Glomerular visceral epithelial cell (primary cell): ENCODE measurements at regions not wholly inside any gene's neighbourhood (a gene's known extent, or its start where the extent isn't known, plus 50 kb on each side); places are given as distances from the start of the nearest gene placed in this dataset.

ENCODE experiments used
- DNase-seq: peaks from one replicate; pipeline ENCODE4 v3.0.0-alpha.2; 2016; ENCODE audit errors: extremely low spot score

DNA sequence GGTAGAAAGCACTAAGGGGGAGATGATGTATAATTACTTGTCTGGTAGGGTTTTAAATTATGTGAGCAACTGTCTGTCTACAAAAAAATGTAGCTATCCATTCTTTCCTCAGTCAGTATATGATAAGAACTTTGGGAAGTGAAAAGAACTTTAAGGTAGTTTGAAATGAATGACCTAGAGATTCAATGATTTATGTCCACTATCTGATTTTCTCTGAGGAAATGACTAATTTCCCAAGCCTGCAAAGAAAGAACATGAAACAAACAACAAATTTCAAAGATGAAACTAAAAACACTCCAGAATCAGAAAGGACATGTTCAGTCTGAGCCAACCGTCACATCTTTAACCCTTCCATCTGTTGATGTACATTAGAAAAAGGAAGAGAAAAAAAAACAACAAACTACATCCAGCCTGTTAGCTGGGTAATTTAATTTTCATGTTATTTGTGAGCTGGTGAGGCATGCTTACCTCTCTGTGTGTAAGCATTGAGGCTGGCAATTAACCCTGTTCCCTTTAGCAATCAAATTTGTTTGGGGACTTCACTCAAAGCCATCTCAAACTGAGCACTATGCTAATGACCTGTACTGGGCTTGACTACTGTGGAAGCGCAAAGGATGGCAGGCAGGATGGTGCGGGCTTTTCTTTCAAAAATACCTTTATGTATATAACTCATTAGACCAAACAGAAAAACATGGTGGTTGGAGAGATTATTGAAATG, 220.1 kb downstream of the TUSC7 start:
- DNase-seq = no peak

DNA sequence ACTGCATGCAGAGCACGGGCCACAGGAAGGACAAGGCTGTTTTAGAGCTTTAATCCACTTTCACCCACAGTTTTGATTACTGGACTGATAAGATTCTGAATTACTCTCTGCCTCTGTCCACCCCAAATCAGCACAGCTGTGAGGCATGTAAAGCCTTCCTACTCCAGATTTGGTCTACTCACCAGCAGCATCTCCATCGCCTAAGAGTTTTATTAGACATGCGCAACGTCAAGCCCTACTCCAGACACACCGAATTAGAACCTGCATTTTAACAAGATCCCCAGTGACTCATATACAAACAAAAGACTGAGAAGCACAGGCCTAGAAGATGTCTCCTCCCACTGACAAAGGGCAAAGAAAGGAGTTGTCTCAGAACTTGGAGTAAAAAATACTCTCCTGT, 221.2 kb downstream of the TUSC7 start:
- DNase-seq = no peak

DNA sequence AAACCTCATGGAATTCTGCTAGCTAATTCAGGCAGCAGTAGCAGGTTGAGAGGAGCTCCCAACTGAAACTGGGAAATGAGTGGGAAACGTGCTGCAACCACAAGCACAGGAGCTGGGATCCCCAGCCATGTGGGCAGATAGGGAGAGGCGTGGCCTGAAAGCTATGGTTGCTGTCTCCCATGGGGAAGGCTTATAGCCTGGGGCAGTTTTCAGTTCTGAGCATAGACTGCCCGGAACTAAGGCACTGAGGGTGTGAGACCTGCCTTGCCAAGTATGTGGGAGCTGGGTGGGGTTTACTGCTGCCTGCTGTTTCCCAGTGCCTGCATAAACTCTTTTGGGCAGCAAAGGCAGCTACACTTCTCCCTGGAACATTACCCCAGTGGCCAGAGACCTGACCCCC, 229.5 kb downstream of the TUSC7 start:
- no peak for DNase-seq

DNA sequence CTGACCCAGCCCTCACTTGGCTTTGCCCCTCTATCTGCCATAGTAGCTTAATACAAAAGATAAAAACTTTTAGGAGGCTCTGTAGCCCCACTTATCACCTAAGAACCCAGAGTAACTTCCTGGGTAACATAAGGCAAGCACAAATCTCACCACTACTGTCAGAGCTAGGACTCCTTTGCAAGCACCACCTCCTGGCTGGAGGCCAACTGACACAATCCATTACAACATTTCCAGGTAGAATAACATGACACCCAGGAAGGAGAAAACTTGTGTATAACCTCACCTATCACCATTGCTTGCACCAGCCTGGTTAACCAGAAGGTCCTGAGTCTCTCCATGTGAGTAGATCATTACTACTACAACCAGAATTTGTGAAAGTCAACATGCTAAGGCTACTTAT, 230.0 kb downstream of the TUSC7 start:
- no peak for DNase-seq

DNA sequence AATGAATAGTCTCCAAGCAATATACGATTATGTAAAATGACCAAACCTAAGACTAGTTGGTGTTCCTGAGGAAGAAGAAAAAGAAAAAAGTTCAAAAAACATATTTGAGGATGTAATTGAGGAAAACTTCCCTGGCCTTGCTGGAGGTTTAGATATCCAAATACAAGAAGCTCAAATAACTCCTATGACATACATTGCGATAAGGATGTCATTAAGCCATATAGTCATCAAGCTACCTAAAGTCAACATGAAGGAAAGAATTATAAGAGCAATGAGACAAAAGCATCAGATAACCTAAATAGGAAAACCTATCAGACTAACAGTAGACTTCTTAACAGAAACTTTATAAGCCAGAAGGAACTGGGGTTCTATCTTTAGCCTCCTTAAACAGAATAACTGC, 231.1 kb downstream of the TUSC7 start:
- DNase-seq = no peak

DNA sequence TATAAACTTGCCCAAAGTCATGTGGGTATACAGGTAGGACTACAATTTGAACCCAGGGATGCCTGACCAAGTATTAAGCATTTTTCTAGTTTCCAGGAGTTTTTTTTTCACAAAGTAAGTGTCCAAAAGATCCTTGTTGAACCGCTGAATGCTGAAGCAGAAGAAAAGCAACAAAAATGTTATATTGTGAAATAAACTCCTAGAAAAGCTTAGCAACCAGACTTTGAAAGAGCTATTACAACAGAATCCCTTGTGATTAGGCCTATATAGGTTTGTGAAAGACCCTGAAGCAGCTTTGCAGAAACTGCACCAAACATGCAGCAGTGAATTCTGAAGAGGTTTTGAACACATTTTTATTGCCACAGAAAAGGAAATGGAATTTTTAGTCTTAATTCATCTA, 236.8 kb downstream of the TUSC7 start:
- DNase-seq = no peak

DNA sequence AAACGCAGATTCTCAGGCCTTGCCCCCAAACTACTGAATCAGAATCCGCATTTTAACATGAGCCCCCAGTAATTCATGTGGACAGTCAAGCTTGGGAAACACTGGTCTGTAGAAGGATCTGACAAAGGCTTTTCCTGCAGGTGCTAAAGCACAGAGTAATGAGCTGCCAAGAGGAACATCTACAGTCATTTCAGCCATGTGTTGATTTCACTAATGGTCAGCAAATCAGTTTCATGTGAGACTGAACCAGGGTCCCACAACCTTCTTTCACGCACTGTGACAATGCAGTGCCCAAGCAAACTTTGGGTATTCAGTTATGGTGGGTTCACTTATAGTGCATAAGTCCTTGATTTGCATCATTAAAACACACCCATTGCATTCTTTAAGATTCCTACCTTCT, 237.6 kb downstream of the TUSC7 start:
- DNase-seq = no peak

DNA sequence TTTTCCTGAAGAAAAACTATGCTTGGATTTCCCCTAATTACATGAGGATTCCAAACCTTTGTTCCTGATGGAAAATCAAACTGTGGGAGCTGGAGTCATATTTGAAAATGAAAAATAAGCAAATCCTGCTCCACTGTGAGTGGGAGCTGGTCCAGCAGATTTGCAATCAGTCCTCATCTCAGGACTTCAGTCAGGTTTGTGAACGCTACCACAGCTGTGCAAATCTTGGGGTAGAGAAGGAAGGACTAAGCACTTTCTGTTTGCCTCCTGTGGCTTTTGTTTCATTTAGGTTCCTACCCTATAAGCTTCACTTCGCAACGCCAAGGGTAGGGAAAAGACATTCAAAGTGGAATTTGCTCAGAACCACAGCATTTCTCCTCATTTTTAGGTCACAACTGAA, 238.2 kb downstream of the TUSC7 start:
- no peak for DNase-seq

DNA sequence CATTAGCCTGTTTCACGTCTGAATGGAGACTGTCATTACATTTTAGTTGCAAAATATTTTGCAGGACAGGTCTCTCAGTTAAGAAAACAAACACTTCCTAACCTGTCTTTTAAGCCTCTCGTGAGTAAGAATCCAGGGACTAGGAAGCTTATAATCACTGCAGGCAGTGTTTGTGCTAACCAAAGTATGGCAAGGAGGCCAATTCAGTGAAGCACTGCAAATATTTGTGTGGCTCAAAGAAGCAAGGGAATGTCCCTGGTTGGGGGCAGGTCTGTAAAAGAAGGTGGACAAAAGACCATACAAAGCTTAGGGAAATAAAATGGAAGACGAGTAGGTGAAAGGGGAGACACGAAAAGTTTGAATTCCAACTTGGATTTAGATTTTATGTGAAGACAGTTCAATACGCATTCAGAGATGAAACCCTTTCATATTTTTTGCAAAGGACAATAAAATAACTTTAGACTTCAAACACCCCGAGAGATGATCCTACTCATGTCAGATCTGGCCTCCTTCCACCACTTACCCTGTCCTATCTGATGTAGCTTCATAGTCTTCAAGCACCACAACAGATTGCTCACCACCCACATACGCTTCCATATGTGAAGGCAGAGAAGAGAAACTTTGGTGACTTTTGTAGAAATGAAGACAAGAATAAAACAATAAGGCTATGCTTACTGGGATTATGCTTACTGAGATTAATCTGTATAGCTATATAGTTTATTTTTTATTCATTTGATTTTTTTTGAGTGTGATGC, 240.9 kb downstream of the TUSC7 start:
- no peak for DNase-seq

DNA sequence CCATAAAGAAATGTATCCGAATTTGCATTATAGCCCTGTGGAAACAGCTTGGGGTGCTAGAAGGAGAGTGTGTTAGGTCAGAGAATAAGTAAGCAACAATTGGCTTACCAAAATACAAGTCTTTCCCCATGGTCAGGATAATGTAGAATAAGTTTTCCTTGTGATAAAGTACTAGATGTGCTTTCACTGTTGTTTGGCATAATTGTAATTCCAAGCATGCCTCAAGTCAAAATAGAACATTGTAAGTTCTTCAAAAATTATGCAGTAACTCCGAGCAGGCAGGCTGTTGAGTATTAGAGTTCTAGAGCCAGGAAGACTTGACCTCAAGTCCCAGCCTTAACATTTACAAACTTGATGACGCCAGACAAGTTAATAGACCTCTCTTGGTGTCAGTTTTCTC, 242.0 kb downstream of the TUSC7 start:
- DNase-seq = no peak

DNA sequence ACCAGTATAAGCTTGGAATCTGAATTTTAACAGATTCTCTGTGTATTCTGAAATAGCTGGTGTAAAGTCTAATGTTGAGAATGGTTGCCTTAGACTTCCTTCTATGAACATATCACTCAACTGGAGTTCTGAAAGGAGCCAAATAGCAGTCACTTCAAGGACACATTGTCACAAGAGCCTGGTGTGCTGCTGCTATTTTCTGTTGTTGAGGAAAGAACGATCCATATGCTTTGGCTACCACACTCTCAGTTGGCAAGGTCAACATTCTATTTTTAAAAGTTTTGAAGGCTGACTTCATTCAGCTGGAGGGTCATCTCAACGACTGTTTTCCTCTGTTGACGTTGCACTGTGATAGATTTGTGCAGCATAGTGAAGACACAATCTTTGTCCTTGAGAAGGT, 248.7 kb downstream of the TUSC7 start:
- no peak for DNase-seq

DNA sequence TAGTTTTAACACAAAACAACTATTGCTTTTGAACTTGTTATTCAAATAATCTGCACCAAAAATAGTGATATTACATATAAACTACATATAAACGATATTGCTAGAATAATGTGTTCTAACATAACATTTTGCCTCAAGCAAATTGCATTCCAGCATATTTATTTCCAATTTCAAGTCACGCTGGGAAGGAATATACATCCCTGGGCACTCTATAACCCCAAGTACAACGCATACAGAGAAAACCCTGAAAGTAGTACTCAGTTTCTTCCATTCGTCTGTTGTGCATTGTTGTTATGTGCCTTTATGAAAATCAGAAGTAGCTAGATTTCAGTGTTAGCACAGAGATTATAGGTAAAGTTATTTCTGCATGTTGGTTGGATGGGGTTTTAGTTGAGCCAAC, 251.5 kb downstream of the TUSC7 start:
- DNase-seq = no peak

DNA sequence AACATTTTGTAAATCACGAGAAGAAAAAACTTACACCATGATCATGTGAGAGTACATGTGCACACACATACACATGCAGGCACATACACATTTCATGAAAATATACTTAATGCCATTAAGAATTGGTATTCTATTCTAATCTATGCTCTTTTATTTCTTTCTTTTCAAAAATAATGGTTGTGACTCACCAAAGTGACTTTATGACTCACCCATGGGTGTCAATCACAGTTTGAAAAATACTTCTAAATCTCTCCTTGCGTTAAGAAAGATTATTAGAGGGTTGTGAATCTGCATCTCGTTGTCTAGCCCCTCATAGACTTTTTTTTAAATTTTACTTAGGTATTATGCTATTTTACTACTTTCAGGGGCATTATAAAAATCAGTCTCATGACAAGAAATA, 254.2 kb downstream of the TUSC7 start:
- no peak for DNase-seq

DNA sequence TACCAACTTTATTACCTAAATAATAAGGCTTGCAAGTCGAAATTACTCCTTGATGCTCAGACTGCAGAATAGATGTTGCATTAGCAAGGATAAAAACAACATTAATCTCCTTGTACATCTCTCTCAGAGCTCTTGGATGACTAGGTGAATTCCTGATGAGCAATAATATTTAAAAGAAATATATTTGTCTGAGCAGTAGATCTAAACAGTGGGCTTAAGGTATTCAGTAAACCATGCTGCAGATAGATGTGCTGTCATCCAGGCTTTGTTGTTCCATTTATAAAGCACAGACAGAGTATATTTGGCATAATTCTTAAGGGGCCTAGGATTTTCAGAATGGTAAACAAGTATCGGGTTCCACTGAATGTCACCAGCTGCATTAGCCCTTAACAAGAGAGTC, 257.1 kb downstream of the TUSC7 start:
- no peak for DNase-seq

DNA sequence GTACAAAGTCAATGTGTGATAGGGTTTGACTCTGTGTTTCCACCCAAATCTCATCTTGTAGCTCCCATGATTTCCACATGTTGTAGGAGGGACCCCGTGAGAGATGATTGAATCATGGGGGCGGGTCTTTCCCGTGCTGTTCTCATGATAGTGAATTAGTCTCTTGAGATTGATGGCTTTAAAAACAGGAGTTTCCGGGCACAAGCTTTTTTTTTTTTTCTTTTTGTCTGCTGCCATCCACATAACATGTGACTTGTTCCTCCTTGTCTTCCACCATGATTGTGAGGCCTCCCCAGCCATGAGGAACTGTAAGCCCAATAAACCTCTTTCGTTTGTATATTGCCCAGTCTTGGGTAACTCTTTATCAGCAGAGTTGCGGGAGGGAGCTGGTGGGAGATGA, 259.6 kb downstream of the TUSC7 start:
- DNase-seq = no peak

DNA sequence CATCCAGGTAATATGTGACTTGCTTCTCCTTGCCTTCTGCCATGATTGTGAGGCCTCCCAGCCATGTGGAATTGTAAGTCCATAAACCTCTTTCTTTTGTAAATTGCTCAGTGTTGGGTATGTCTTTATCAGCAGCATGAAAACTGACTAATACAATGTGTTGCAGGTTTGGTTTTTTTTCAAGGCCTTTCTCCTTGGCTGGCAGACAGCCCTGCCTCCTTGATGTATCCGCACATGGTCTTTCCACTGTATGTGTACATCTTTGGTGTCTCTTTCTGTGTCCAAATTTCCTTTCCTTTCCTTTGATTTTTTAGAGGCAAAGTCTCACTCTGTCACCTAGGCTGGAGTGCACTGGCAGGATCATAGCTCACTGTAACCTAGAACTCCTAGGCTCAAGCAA, 260.1 kb downstream of the TUSC7 start:
- no peak for DNase-seq

DNA sequence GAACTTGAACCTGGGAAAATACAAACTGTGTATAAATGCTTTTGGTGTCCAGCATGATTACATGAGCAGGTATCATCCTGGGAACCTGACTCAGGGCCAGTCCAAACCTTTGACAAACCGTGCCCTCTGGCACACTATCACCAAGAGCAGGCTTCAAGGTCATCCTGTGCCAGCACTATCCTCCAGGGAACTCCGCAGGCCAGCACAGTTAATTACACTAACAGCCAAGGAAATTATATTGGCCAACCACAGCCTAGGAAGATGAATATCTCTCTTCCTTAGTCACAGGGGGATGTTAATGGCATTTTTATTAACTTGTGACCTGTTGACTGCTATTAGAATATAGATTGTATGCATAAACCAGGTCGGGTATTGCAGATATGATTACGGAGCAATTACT, 262.0 kb downstream of the TUSC7 start:
- no peak for DNase-seq

DNA sequence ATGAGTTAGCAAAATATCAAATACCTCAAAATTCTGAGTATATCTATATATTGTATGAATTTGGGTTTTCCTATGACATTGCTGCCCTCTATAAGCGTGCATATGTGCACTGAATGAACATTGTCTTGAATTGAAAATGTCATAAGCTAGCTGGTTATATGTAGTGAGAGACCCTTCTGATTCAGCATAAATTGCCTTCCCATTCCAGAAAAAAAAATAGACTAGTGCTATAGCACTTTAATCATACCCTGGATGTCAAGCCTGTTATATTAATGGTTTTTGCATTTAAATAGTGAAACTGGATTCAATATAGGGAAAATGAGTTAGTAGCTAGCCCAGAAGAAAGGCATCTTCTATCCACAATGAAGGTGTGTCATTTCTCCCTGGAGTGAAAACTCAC, 265.1 kb downstream of the TUSC7 start:
- DNase-seq = no peak

DNA sequence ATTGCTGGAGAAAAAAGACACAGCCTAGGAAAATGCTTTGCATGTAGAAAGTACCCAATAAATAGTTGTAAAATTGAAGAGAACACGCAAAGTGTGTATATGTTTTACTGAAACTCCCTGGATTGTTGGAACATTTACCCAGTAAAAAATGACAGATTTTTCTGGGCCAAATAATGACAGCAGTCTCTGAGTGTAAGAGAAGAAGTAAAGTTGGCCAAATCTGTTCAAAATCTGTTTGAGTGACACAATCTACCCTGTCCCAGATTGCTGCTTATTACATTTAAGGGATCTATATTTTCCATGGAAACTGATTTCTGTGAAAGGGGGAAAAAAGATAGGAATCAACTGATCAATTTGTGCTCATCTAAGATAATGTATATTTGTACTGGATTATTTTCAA, 267.9 kb downstream of the TUSC7 start:
- DNase-seq = no peak

DNA sequence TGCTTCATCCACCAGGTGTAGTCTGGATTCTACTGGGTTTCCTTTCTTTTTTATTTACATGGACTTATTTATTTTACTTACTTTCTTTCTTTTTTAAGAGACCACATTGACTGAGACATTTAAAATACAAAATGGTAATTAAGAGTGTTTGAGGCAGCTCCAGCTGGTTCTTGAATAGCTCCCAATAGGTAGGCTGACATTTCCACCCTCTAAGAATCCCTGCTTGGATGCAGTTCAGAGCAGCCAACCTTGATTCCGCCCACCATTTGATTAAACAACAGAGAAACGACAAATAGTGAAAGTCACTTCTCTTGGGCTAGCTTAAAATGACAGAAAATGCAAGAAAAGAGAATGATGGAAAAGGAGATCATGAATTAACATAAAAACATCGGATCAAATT, 270.5 kb downstream of the TUSC7 start:
- no peak for DNase-seq

DNA sequence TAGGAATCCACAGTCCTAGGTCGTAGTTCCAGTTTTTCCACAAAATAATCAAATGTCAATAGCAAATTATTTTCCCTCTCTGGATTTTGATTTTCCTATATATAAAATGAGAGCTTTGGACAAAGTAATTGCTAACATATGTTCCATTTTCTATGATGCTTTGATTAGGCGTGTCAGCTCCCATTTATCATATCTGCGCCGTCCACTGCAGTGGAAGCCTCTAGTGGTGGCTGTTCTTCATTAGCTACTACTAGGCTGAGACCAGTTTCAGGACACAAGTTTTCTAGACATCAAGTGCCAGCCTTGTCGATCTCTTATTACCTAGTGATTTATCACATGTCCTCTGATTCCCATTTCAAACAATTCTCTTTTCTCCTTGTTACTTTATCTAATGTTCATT, 271.5 kb downstream of the TUSC7 start:
- DNase-seq = no peak

DNA sequence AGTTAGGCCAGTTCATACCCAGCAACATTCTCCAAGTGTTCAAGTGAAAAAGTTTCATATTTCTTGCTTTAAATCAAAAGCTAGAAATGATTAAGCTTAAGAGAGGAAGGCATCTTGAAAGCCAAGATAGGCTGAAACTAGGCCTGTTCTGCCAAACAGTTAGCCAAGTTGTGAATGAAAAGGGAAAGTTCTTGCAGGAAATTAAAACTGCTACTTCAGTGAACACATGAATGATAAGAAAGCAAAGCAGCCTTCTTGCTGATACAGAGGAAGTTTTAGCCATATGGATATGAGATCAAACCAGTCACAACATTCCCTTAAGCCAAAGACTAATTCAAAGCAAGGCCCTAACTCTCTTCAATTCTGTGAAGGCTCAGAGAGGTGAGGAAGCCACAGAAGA, 274.7 kb downstream of the TUSC7 start:
- DNase-seq = no peak

DNA sequence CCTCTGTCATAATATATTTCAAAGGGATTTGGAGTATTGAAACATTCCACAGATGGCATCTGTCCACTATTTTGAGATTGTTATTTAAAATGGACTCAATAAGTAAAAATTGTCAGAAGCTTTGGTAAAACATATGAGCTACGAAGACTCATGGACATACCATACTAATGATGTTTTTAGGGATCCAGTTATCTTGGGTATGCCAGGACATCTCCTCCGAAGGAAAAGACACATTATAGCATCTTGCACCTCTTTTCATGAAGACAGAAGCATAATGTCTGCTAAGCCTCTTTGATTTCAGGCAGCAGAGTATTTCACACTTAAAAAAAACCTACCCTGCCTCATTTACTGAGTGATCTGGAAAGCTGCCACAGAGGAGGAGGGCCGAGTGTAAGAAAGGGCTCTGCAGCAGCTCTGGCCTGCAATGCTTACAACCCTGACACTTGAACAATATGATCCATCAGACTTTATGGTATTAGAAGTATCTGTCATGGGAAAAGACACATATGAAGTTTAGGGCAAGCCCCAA, 284.8 kb downstream of the TUSC7 start:
- DNase-seq = no peak

DNA sequence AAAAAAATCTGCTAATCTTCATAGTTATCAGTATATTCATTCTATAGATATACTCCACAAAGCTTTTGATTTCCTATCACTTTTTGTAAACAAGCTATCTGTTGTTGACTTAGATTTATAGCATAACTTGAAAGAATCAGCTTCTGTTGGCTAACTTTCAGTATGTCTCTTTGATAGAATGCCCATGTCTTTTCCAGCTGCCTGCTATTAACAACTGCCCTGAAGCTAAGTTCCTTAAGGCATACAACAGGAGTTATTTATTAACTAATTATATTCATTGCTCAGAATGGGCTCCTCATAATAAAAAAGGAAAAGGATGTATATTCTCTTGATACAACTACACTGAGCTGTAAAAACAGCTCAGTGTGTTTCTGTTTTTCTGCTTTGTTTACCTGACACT, 293.9 kb downstream of the TUSC7 start:
- DNase-seq = no peak
